ENCODE measurements at regions not wholly inside any gene's neighbourhood (a gene's known extent, or its start where the extent isn't known, plus 50 kb on each side); places are given as distances from the start of the nearest gene placed in this dataset.

DNA sequence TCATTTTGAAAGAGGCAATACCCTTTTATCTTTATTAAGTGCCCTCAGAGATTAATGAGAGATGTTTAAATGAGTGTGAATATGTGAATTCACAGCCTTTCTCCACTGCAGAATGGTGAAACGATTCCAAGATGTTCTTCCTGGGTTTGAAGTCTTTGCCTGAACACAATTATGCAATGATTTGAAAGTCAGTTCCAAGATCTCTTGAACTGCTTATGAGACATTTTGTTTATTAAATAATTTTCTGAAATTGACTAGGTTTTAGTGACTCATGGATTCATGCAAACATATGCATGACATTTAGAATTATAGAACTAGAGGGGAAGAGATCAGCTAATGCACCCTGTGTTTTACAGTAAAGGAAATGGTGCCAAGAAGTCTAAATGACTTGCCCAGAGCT is 118.1 kb upstream of the SLC38A2 start:
- H3K4me1 Mint-ChIP-seq (ENCODE audit: unreplicated experiment): peaks cover 53% of the 10 kb centered on the region
- no peaks in the 10 kb centered on the region for H3K36me3 Mint-ChIP-seq (ENCODE audit: unreplicated experiment)
- DNase-seq (ENCODE audit: extremely low spot score, unreplicated experiment): no peak
- TF ChIP-seq, protein P1, sequence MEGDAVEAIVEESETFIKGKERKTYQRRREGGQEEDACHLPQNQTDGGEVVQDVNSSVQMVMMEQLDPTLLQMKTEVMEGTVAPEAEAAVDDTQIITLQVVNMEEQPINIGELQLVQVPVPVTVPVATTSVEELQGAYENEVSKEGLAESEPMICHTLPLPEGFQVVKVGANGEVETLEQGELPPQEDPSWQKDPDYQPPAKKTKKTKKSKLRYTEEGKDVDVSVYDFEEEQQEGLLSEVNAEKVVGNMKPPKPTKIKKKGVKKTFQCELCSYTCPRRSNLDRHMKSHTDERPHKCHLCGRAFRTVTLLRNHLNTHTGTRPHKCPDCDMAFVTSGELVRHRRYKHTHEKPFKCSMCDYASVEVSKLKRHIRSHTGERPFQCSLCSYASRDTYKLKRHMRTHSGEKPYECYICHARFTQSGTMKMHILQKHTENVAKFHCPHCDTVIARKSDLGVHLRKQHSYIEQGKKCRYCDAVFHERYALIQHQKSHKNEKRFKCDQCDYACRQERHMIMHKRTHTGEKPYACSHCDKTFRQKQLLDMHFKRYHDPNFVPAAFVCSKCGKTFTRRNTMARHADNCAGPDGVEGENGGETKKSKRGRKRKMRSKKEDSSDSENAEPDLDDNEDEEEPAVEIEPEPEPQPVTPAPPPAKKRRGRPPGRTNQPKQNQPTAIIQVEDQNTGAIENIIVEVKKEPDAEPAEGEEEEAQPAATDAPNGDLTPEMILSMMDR (IDR thresholded peaks at IDR 0.05): no peak
- no peak overlapping the region for H3K4me3 Mint-ChIP-seq (ENCODE audit: unreplicated experiment)
- H3K27me3 Mint-ChIP-seq (ENCODE audit: unreplicated experiment): no peaks in the 10 kb centered on the region
- no peak overlapping the region for H3K27ac Mint-ChIP-seq (ENCODE audit: unreplicated experiment)
- H3K9me3 Mint-ChIP-seq (ENCODE audit: unreplicated experiment): no peaks in the 10 kb centered on the region

DNA sequence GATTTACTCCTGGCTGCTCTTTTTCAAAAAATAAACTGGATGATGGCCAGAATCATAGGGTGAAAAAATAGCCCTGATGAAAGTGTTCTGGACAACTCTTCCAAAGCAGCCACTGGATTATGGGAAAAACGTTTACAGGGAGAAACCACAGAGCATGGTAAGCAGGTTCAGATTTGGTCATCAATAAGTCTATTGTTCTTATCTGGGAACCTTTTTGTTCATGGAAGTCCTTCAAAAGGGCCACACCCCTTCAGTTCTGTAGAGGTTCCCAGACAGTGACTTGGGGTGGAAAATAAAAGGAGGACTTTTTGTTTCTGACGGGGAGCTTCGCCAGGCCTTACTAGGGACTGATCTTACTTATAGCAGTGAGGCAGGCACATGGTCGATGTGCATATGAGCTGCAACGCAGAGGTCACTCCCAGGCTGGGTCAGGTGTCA is 117.4 kb upstream of the SLC38A2 start:
- TF ChIP-seq, protein P1 (IDR thresholded peaks at IDR 0.05): no peak
- H3K27me3 Mint-ChIP-seq (ENCODE audit: unreplicated experiment): no peaks in the 10 kb centered on the region
- H3K4me3 Mint-ChIP-seq (ENCODE audit: unreplicated experiment): no peak overlapping the region
- H3K9me3 Mint-ChIP-seq (ENCODE audit: unreplicated experiment): no peaks in the 10 kb centered on the region
- H3K36me3 Mint-ChIP-seq (ENCODE audit: unreplicated experiment): no peaks in the 10 kb centered on the region
- peaks cover 51% of the 10 kb centered on the region for H3K4me1 Mint-ChIP-seq (ENCODE audit: unreplicated experiment)
- H3K27ac Mint-ChIP-seq (ENCODE audit: unreplicated experiment): no peak overlapping the region
- no peak for DNase-seq (ENCODE audit: extremely low spot score, unreplicated experiment)

DNA sequence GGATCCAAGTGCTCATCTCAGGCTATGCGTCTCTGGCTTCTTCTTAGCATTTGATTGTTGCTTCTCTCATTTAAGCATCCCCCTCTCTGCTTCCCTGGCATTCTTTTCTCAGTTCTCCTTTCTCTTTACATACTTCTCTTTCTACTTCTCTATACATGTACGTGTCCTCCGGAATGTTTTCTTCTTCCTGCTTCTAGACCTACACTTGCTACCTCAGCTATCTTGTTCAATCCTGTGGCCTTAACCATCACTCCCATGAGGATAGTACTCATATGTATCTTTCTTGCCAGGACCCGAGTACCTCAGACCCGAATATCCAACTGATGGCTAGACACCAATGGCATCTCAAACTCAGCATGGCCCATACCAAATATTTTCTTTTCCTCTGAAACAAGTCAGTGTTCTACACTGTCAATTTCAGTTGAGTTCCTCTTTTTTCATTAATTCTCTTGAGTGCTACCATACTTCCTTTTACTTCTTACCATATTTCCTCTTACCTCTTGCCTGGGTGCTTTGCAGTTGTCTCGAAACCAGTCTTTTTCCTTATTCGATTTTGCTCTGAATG is 115.1 kb upstream of the SLC38A2 start:
- TF ChIP-seq, protein P1 (IDR thresholded peaks at IDR 0.05): no peak
- no peaks in the 10 kb centered on the region for H3K27me3 Mint-ChIP-seq (ENCODE audit: unreplicated experiment)

DNA sequence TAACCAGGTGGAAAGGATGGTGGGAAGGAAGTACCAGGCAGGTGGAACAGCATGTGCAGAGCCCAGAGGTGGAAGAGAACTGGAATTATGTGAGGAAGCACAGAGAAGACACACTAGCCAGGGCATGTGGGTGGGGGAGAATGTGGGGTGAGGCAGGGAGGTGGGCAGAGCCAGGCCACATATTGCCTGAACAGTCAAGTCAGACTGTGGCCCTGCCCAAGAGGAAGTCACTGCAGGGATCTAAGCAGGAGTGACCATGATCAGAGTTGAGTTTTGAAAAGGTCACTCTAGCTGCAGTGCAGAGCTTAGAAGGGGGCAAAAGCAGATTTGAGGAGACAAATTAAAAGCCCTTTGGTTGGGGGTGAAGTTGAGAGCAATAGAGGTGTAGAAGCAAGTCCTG is 114.0 kb upstream of the SLC38A2 start:
- H3K4me1 Mint-ChIP-seq (ENCODE audit: unreplicated experiment): peaks cover 23% of the 10 kb centered on the region
- H3K36me3 Mint-ChIP-seq (ENCODE audit: unreplicated experiment): peaks cover 6% of the 10 kb centered on the region
- no peak for DNase-seq (ENCODE audit: extremely low spot score, unreplicated experiment)
- H3K9me3 Mint-ChIP-seq (ENCODE audit: unreplicated experiment): peaks cover 4% of the 10 kb centered on the region
- TF ChIP-seq, protein P1 (IDR thresholded peaks at IDR 0.05): no peak
- no peak overlapping the region for H3K4me3 Mint-ChIP-seq (ENCODE audit: unreplicated experiment)
- no peaks in the 10 kb centered on the region for H3K27me3 Mint-ChIP-seq (ENCODE audit: unreplicated experiment)
- H3K27ac Mint-ChIP-seq (ENCODE audit: unreplicated experiment): no peak overlapping the region

More for the DNA sequence above, 115.1 kb upstream of the SLC38A2 start:
- H3K27ac Mint-ChIP-seq (ENCODE audit: unreplicated experiment): no peak overlapping the region
- peaks cover 33% of the 10 kb centered on the region for H3K4me1 Mint-ChIP-seq (ENCODE audit: unreplicated experiment)
- no peaks in the 10 kb centered on the region for H3K9me3 Mint-ChIP-seq (ENCODE audit: unreplicated experiment)
- DNase-seq (ENCODE audit: extremely low spot score, unreplicated experiment): no peak
- no peaks in the 10 kb centered on the region for H3K36me3 Mint-ChIP-seq (ENCODE audit: unreplicated experiment)
- no peak overlapping the region for H3K4me3 Mint-ChIP-seq (ENCODE audit: unreplicated experiment)

DNA sequence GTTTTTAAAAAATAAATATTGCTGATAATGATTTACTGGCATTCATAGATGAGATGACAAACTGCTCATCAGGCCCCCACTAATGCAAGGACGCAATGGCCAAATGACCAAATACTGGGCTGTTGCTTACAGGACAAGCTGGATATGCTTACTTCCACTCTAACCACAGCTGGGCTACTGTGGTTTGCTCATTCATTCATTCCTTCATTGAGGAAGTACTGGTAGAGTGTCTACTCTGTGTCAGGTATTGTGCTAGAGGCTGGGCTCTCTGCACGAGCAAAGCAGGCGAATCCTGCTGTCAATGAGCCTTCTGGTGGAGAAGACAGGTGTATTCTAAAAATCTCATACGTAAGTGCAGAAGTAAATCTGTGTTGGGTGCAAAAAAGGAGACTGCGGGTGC is 113.3 kb upstream of the SLC38A2 start:
- Mint-ChIP-seq H3K4me3 (ENCODE audit: unreplicated experiment) (no peak overlapping the region), H3K4me1 (ENCODE audit: unreplicated experiment) (peaks cover 18% of the 10 kb centered on the region), H3K27me3 (ENCODE audit: unreplicated experiment) (no peaks in the 10 kb centered on the region), H3K9me3 (ENCODE audit: unreplicated experiment) (peaks cover 4% of the 10 kb centered on the region), H3K36me3 (ENCODE audit: unreplicated experiment) (peaks cover 7% of the 10 kb centered on the region), H3K27ac (ENCODE audit: unreplicated experiment) (no peak overlapping the region)
- TF ChIP-seq, protein P1 (IDR thresholded peaks at IDR 0.05): no peak
- no peak for DNase-seq (ENCODE audit: extremely low spot score, unreplicated experiment)
